Liver (tissue), 7 donors: ENCODE measurements at regions not wholly inside any gene's neighbourhood (a gene's known extent, or its start where the extent isn't known, plus 50 kb on each side); places are given as distances from the start of the nearest gene placed in this dataset.

ENCODE experiments used
- DNase-seq: peaks from one replicate; pipeline ENCODE4 v3.0.0-alpha.2; 2017; ENCODE audit warnings: low spot score
- H3K27ac ChIP-seq, 2 donors: one replicate each; pipeline ENCODE4 v1.7.0; 2013; ENCODE audit warnings: inconsistent platforms in 2 of 2, low read length in 2 of 2, control low read depth in 1 of 2, low read depth in 1 of 2, mild to moderate bottlenecking in 1 of 2
- H3K27me3 ChIP-seq, 4 donors: one replicate each; pipeline versions ENCODE4 v1.6.1 to v1.7.0; 2013; ENCODE audit warnings: low read length in 3 of 4, inconsistent platforms in 1 of 4, mild to moderate bottlenecking in 1 of 4, moderate library complexity in 1 of 4; ENCODE audit not compliant: control insufficient read depth in 4 of 4, insufficient read depth in 4 of 4
- H3K36me3 ChIP-seq, 4 donors: one replicate each; pipeline versions ENCODE4 v1.6.1 to v1.7.0; 2013; ENCODE audit warnings: low read length in 3 of 4, mild to moderate bottlenecking in 3 of 4, low read depth in 1 of 4, moderate library complexity in 1 of 4; ENCODE audit not compliant: control insufficient read depth in 4 of 4, insufficient read depth in 3 of 4
- H3K4me1 ChIP-seq, 4 donors: one replicate each; pipeline versions ENCODE4 v1.6.1 to v1.7.0; 2013; ENCODE audit warnings: low read length in 3 of 4, mild to moderate bottlenecking in 3 of 4, moderate library complexity in 1 of 4; ENCODE audit not compliant: control insufficient read depth in 4 of 4, insufficient read depth in 4 of 4
- H3K4me3 ChIP-seq, 3 donors: one replicate each; pipeline versions ENCODE4 v1.6.1 to v1.7.0; 2013; ENCODE audit warnings: low read length in 3 of 3, control low read depth in 1 of 3, low read depth in 1 of 3, mild to moderate bottlenecking in 1 of 3
- H3K9ac ChIP-seq, 2 donors: one replicate each; pipeline ENCODE4 v1.7.0; 2013; ENCODE audit warnings: low read length in 2 of 2, mild to moderate bottlenecking in 2 of 2, moderate library complexity in 2 of 2, control low read depth in 1 of 2, low read depth in 1 of 2
- H3K9me3 ChIP-seq, 4 donors: one replicate each; pipeline versions ENCODE4 v1.6.1 to v1.7.0; 2013; ENCODE audit warnings: low read length in 3 of 4; ENCODE audit not compliant: control insufficient read depth in 4 of 4
- ATF3 ChIP-seq: IDR thresholded peaks from 2 replicates; pipeline ENCODE4 v1.6.1; 2016; ENCODE audit warnings: antibody characterized with exemption
- EGR1 ChIP-seq, 2 donors: IDR thresholded peaks; 2 replicates each; pipeline ENCODE4 v1.6.1; 2016 to 2018; ENCODE audit warnings: antibody characterized with exemption in 2 of 2, low read depth in 2 of 2
- FOXA1 ChIP-seq: IDR thresholded peaks from 2 replicates; pipeline ENCODE4 v1.6.1; 2016; ENCODE audit warnings: antibody characterized with exemption
- FOXA2 ChIP-seq: IDR thresholded peaks from 2 replicates; pipeline ENCODE4 v1.6.1; 2016; ENCODE audit warnings: antibody characterized with exemption
- GABPA ChIP-seq, 2 donors: IDR thresholded peaks in 1 of 2; conservative IDR thresholded peaks in 1 of 2; 2 replicates each; pipeline ENCODE4 v1.6.1; 2016; ENCODE audit warnings: antibody characterized with exemption in 2 of 2, mild to moderate bottlenecking in 1 of 2, moderate library complexity in 1 of 2
- HNF4A ChIP-seq, 2 donors: conservative IDR thresholded peaks; 2 replicates each; pipeline ENCODE4 v1.6.1; 2016; ENCODE audit warnings: antibody characterized with exemption in 2 of 2, mild to moderate bottlenecking in 2 of 2
- HNF4G ChIP-seq: IDR thresholded peaks from 2 replicates; pipeline ENCODE4 v1.6.1; 2016; ENCODE audit warnings: antibody characterized with exemption
- JUND ChIP-seq, 2 donors: IDR thresholded peaks; 2 replicates each; pipeline ENCODE4 v1.6.1; 2016; ENCODE audit warnings: antibody characterized with exemption in 2 of 2
- NR2F2 ChIP-seq: IDR thresholded peaks from 2 replicates; pipeline ENCODE4 v1.6.1; 2016; ENCODE audit warnings: antibody characterized with exemption
- RAD21 ChIP-seq, 2 donors: IDR thresholded peaks; 2 replicates each; pipeline ENCODE4 v1.6.1; 2016; ENCODE audit warnings: antibody characterized with exemption in 2 of 2, mild to moderate bottlenecking in 2 of 2
- RXRA ChIP-seq, 2 donors: IDR thresholded peaks; 2 replicates each; pipeline ENCODE4 v1.6.1; 2017 to 2018; ENCODE audit warnings: antibody characterized with exemption in 2 of 2, mild to moderate bottlenecking in 1 of 2
- SP1 ChIP-seq: IDR thresholded peaks from 2 replicates; pipeline ENCODE4 v1.6.1; 2018; ENCODE audit warnings: antibody characterized with exemption, mild to moderate bottlenecking
- TAF1 ChIP-seq: conservative IDR thresholded peaks from 2 replicates; pipeline ENCODE4 v1.6.1; 2016; ENCODE audit warnings: antibody characterized with exemption, mild to moderate bottlenecking
- YY1 ChIP-seq: IDR thresholded peaks from 2 replicates; pipeline ENCODE4 v1.6.1; 2016; ENCODE audit warnings: antibody characterized with exemption, mild to moderate bottlenecking
- ZBTB33 ChIP-seq: IDR thresholded peaks from 2 replicates; pipeline ENCODE4 v1.6.1; 2016; ENCODE audit warnings: antibody characterized with exemption
- WGBS: extraction: QIAGEN DNeasy Blood & Tissue Kit; methylation state at CpG from one replicate; pipeline ENCODE4 v1.1.7; 2013; 5-methylcytosine and 5-hydroxymethylcytosine counted together
- TF ChIP-seq, protein P1 (sequence below): IDR thresholded peaks from 2 replicates; pipeline ENCODE4 v1.6.1; 2016; ENCODE audit warnings: antibody characterized with exemption
- TF ChIP-seq, protein P2 (sequence below): IDR thresholded peaks from 2 replicates; pipeline ENCODE4 v1.6.1; 2016; ENCODE audit warnings: antibody characterized with exemption, mild to moderate bottlenecking
- donor health status: healthy.
- donor health status: healthy.
- donor health status: healthy.
- donor health status: healthy.

DNA sequence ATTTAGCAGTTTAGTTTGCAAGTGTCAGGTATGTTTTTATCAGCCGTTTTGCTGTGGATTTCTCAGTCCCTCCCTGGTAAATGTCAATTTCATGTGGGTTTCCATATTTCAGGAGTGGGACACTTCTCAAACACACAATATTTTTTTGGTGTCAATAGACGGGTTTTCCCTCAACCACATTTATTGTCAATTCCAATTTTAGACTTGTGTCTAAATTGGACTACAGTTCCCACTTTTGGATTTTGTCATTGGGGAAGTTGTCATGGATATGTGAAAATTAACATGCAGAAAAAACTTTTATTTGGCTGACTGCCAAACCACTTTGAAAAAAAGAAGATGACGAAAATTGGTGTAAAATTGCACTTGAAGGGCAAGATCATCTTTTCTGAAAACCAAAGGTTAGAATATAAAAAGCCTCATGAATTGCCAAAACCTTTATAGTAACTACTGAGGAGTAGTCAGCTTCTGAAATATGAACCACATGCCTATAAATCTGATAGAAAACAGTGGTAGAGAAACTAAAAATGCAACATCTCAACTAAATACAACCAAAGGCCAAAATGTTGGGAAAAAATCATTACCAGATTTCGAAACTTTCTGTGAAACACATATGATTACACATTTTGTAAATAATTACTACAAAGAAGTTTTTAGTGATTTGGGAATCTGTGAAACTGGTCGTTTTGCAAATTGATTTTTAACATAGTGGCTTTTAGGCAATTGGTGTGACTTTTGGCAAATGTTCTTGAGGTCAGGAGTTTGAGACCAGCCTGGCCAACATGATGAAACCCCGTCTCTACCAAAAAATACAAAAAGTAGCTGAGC is 106.4 kb downstream of the BCL2L11 start:
- no peaks in the 10 kb centered on the region for H3K9me3 ChIP-seq
- H3K4me3 ChIP-seq = no peak overlapping the region
- no peak overlapping the region for H3K9ac ChIP-seq
- 42% methylated on average over 6 of the region's 6 CpGs for WGBS
- no peak for TF ChIP-seq FOXA1
- no peak for TF ChIP-seq ATF3
- peak; percentile 47 for TF ChIP-seq YY1
- TF ChIP-seq ZBTB33 = no peak
- TF ChIP-seq, protein P1, sequence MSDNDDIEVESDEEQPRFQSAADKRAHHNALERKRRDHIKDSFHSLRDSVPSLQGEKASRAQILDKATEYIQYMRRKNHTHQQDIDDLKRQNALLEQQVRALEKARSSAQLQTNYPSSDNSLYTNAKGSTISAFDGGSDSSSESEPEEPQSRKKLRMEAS = no peak
- TF ChIP-seq EGR1 (IDR thresholded peaks at IDR 0.05; ENCODE audit: low read depth in 2 of 2) = no peak
- peak in 1 of 2 donors; percentile 61 for TF ChIP-seq HNF4A (conservative IDR thresholded peaks at IDR 0.05)
- peak; percentile 14 to 38 for TF ChIP-seq RAD21 (IDR thresholded peaks at IDR 0.05)
- no peak for TF ChIP-seq SP1
- peak in 1 of 2 donors; percentile 28 for TF ChIP-seq JUND (IDR thresholded peaks at IDR 0.05)
- TF ChIP-seq NR2F2 = no peak
- TF ChIP-seq RXRA (IDR thresholded peaks at IDR 0.05) = peak in 1 of 2 donors; percentile 72
- TF ChIP-seq GABPA (IDR thresholded peaks at IDR 0.05 in 1 of 2, conservative IDR thresholded peaks at IDR 0.05 in 1 of 2) = no peak
- TF ChIP-seq FOXA2 = peak; percentile 18
- H3K27ac ChIP-seq = peak overlapping the region; percentile 25 to 50
- H3K36me3 ChIP-seq = no peaks in the 10 kb centered on the region
- peaks cover 3 to 18% (median 15%) of the 10 kb centered on the region in 4 donors for H3K4me1 ChIP-seq
- no peaks in the 10 kb centered on the region for H3K27me3 ChIP-seq
- DNase-seq = no peak

DNA sequence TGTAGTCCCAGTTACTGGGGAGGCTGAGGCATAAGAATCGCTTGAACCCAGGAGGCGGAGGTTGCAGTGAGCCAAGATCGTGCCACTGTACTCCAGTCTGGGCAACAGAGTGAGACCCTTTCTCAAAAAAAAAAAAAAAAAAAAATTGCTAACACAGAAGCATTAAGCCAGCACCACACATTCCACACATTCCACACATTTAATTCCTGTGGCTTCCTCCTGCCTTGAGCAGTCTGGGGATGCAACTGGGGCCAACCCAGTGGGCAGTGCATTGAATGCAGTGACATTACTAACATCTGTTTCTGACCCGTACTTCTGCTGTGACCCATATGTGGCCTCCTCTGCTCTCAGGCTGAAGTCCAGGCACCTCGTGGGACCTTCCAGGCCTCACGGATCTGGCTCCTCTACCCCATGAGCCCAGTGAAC is 107.0 kb downstream of the BCL2L11 start:
- Histone ChIP-seq H3K9me3 (no peaks in the 10 kb centered on the region), H3K4me3 (peak overlapping the region in 1 of 3 donors; percentile 18), H3K27me3 (no peaks in the 10 kb centered on the region), H3K4me1 (peaks cover 3 to 11% (median 9%) of the 10 kb centered on the region in 4 donors), H3K9ac (no peak overlapping the region), H3K36me3 (no peaks in the 10 kb centered on the region), H3K27ac (peak overlapping the region; percentile 25 to 50)
- no peak for TF ChIP-seq NR2F2
- TF ChIP-seq HNF4A (conservative IDR thresholded peaks at IDR 0.05) = peak in 1 of 2 donors; percentile 34
- WGBS = 55% methylated on average over 6 of the region's 6 CpGs
- DNase-seq = peak; percentile 22

DNA sequence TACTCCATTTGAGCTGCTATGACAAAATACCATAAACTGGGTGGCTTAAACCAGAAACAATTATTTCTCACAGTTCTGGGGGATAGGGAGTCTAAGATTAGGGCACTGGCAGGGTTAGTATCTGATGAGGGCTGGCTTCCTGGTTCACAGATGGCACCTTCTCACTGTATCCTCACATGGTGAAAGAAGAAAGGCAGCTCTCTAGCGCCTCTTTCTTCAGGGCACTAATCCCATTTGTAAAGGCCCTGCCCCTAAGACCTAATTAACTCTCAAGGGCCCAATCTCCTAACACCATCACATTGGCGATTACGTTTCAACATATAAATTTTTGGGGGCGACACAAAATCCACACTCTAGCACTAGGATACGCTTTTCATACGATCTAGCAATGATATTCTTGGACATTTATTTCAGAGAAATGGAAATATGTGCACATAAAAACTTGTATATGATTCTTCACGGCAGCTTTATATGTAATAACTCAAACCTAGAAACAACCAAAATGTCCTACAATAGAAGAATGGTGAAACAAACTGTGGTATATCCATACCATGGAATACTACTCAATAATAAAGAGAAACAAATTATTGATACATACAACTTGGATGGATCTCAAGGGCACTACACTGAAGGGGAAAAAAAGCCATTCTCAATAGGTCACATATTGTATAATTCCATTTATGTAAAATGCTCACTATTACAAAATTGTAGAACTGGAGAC is 111.0 kb downstream of the BCL2L11 start:
- DNase-seq = no peak
- no peak overlapping the region for H3K4me3 ChIP-seq
- no peak overlapping the region for H3K9ac ChIP-seq
- H3K27me3 ChIP-seq = no peaks in the 10 kb centered on the region
- no peaks in the 10 kb centered on the region for H3K9me3 ChIP-seq
- H3K4me1 ChIP-seq = peaks cover 3 to 9% (median 6%) of the 10 kb centered on the region in 4 donors
- no peak overlapping the region for H3K27ac ChIP-seq
- WGBS = 96% methylated on average over 7 of the region's 7 CpGs
- H3K36me3 ChIP-seq = no peaks in the 10 kb centered on the region
- TF ChIP-seq HNF4G (no peak), GABPA (IDR thresholded peaks at IDR 0.05 in 1 of 2, conservative IDR thresholded peaks at IDR 0.05 in 1 of 2) (no peak), JUND (IDR thresholded peaks at IDR 0.05) (no peak), RXRA (IDR thresholded peaks at IDR 0.05) (no peak), TAF1 (no peak), ZBTB33 (no peak)
- TF ChIP-seq, protein P1 = no peak
- TF ChIP-seq, protein P2, sequence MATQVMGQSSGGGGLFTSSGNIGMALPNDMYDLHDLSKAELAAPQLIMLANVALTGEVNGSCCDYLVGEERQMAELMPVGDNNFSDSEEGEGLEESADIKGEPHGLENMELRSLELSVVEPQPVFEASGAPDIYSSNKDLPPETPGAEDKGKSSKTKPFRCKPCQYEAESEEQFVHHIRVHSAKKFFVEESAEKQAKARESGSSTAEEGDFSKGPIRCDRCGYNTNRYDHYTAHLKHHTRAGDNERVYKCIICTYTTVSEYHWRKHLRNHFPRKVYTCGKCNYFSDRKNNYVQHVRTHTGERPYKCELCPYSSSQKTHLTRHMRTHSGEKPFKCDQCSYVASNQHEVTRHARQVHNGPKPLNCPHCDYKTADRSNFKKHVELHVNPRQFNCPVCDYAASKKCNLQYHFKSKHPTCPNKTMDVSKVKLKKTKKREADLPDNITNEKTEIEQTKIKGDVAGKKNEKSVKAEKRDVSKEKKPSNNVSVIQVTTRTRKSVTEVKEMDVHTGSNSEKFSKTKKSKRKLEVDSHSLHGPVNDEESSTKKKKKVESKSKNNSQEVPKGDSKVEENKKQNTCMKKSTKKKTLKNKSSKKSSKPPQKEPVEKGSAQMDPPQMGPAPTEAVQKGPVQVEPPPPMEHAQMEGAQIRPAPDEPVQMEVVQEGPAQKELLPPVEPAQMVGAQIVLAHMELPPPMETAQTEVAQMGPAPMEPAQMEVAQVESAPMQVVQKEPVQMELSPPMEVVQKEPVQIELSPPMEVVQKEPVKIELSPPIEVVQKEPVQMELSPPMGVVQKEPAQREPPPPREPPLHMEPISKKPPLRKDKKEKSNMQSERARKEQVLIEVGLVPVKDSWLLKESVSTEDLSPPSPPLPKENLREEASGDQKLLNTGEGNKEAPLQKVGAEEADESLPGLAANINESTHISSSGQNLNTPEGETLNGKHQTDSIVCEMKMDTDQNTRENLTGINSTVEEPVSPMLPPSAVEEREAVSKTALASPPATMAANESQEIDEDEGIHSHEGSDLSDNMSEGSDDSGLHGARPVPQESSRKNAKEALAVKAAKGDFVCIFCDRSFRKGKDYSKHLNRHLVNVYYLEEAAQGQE = no peak
